ENCODE measurements at regions not wholly inside any gene's neighbourhood (a gene's known extent, or its start where the extent isn't known, plus 50 kb on each side); places are given as distances from the start of the nearest gene placed in this dataset.

GRCh38 chr10:104589871-104590270 is 51.2 kb upstream of the SORCS3 start:
- intact Hi-C loops (cut with micrococcal nuclease) = no loop called here
- CTCF ChIA-PET = no interaction called here

More at GRCh38 chr10:104589871-104590270, 51.2 kb upstream of the SORCS3 start:
- POLR2A ChIA-PET = interaction anchor here (1.1 kb wide), 1 partner anchor 15 kb away, joined by 3 read pairs; no protein-coding TSS in a partner anchor
- peaks cover 18% of the 10 kb centered on the region for H3K4me1 Mint-ChIP-seq (ENCODE audit: low read depth)
- no peaks in the 10 kb centered on the region for H3K36me3 Mint-ChIP-seq
- H3K27me3 Mint-ChIP-seq = peaks cover 2% of the 10 kb centered on the region
- no peaks in the 10 kb centered on the region for H3K9me3 Mint-ChIP-seq
- no peak overlapping the region for H3K4me3 Mint-ChIP-seq
- H3K27ac Mint-ChIP-seq = no peak overlapping the region
- no peak for DNase-seq

Data from activated CD4-positive, alpha-beta memory T cell treated with anti-CD3 and anti-CD28 coated beads for 36 hours (primary cell).